ENCODE measurements at regions not wholly inside any gene's neighbourhood (a gene's known extent, or its start where the extent isn't known, plus 50 kb on each side); places are given as distances from the start of the nearest gene placed in this dataset.

- intact Hi-C loops (cut with DNase I; ENCODE audit: low total_unique reads), result no loop called here
- 50 to 69% methylated on average over 21 of the region's 21 CpGs for WGBS, 2 donors
Observed at GRCh38 chr12:131383741-131384543, 326.9 kb upstream of the SFSWAP start.

GRCh38 chr12:131384544-131384855 lies 326.4 kb upstream of the SFSWAP start:
- TF ChIP-seq CTCF (IDR thresholded peaks at IDR 0.05) (no peak), POLR2A (IDR thresholded peaks at IDR 0.05) (no peak)
- DNase-seq (ENCODE audit: low spot score in 2 of 2), result peak in 1 of 2 donors; percentile 70
- intact Hi-C loops (cut with DNase I; ENCODE audit: low total_unique reads), result no loop called here
- H3K4me3 ChIP-seq (ENCODE audit: low read depth, poor library complexity, severe bottlenecking), result no peak overlapping the region
- WGBS, 2 donors, result 53 to 55% methylated on average over 8 of the region's 8 CpGs

More at GRCh38 chr12:131383741-131384543, 326.9 kb upstream of the SFSWAP start:
- no peak overlapping the region for H3K4me3 ChIP-seq (ENCODE audit: low read depth, poor library complexity, severe bottlenecking)
- peak in 1 of 2 donors; percentile 68 for DNase-seq (ENCODE audit: low spot score in 2 of 2)
- TF ChIP-seq POLR2A (IDR thresholded peaks at IDR 0.05) (no peak), CTCF (IDR thresholded peaks at IDR 0.05) (no peak)

GRCh38 chr12:131385313-131386166 lies 325.4 kb upstream of the SFSWAP start:
- 73 to 85% methylated on average over 11 to 26 of the region's 26 CpGs for WGBS, 2 donors
- peak in 1 of 2 donors; percentile 82 for DNase-seq (ENCODE audit: low spot score in 2 of 2)
- TF ChIP-seq POLR2A (IDR thresholded peaks at IDR 0.05) (no peak), CTCF (IDR thresholded peaks at IDR 0.05) (no peak)
- intact Hi-C loops (cut with DNase I; ENCODE audit: low total_unique reads), result no loop called here
- H3K4me3 ChIP-seq (ENCODE audit: low read depth, poor library complexity, severe bottlenecking), result no peak overlapping the region

GRCh38 chr12:131386167-131386521 lies 324.7 kb upstream of the SFSWAP start:
- TF ChIP-seq CTCF (IDR thresholded peaks at IDR 0.05) (no peak), POLR2A (IDR thresholded peaks at IDR 0.05) (no peak)
- peak in 1 of 2 donors; percentile 53 for DNase-seq (ENCODE audit: low spot score in 2 of 2)
- intact Hi-C loops (cut with DNase I; ENCODE audit: low total_unique reads), result no loop called here
- WGBS, 2 donors, result 55 to 60% methylated on average over 9 of the region's 9 CpGs
- no peak overlapping the region for H3K4me3 ChIP-seq (ENCODE audit: low read depth, poor library complexity, severe bottlenecking)

- no peak for TF ChIP-seq CTCF (IDR thresholded peaks at IDR 0.05)
- no peak for TF ChIP-seq POLR2A (IDR thresholded peaks at IDR 0.05)
- H3K4me3 ChIP-seq (ENCODE audit: low read depth, poor library complexity, severe bottlenecking), result no peak overlapping the region
- no peak for DNase-seq (ENCODE audit: low spot score in 2 of 2)
- 41 to 53% methylated on average over 9 to 11 of the region's 11 CpGs for WGBS, 2 donors
- intact Hi-C loops (cut with DNase I; ENCODE audit: low total_unique reads), result no loop called here
Observed at GRCh38 chr12:131386781-131387180, 324.1 kb upstream of the SFSWAP start.

All from lower leg skin (tissue), 4 donors.